Naive thymus-derived CD8-positive, alpha-beta T cell (primary cell): ENCODE measurements at regions not wholly inside any gene's neighbourhood (a gene's known extent, or its start where the extent isn't known, plus 50 kb on each side); places are given as distances from the start of the nearest gene placed in this dataset.

Source experiments
- ATAC-seq, 2 donors: fragments of 150-1000 bp; cut with Tn5 transposase in 1 of 2; sonication (Bioruptor Pico), chemical (Tn5 transposase) in 1 of 2; 1 replicate in 1 of 2; 2 replicates in 1 of 2; pipeline ENCODE4 v1.10.0; 2021; ENCODE audit warnings: mild to moderate bottlenecking in 2 of 2, moderate library complexity in 2 of 2
- POLR2A ChIA-PET: fragments of 350-600 bp; sonication (Branson Sonifier 250); formaldehyde crosslinking; loops from one replicate; lab custom pipeline; 2021; ENCODE audit warnings: antibody characterized with exemption; lab: Charles Lee
- DNase-seq, 10 donors: peaks; one replicate each; pipeline versions ENCODE4 v3.0.0 to v3.0.0-alpha.2; 2020 to 2022
- H3K27ac Mint-ChIP-seq, 10 donors: one replicate each; pipeline ENCODE4 v1.8.0; 2020 to 2022; ENCODE audit warnings: mild to moderate bottlenecking in 10 of 10, mixed read lengths in 10 of 10, moderate library complexity in 4 of 10, inconsistent platforms in 1 of 10
- H3K27me3 Mint-ChIP-seq, 5 donors: one replicate each; pipeline ENCODE4 v1.8.0; 2021 to 2022; ENCODE audit warnings: mixed read lengths in 5 of 5
- H3K36me3 Mint-ChIP-seq, 3 donors: one replicate each; pipeline ENCODE4 v1.8.0; 2020 to 2022; ENCODE audit warnings: mixed read lengths in 3 of 3, mild to moderate bottlenecking in 2 of 3, inconsistent platforms in 1 of 3
- H3K4me1 Mint-ChIP-seq, 4 donors: one replicate each; pipeline ENCODE4 v1.8.0; 2021 to 2022; ENCODE audit warnings: mixed read lengths in 4 of 4
- H3K4me3 Mint-ChIP-seq, 10 donors: one replicate each; pipeline ENCODE4 v1.8.0; 2020 to 2022; ENCODE audit warnings: mild to moderate bottlenecking in 10 of 10, mixed read lengths in 10 of 10, moderate library complexity in 6 of 10, inconsistent platforms in 1 of 10
- H3K9me3 Mint-ChIP-seq, 9 donors: one replicate each; pipeline ENCODE4 v1.8.0; 2020 to 2022; ENCODE audit warnings: mixed read lengths in 9 of 9, mild to moderate bottlenecking in 3 of 9, inconsistent platforms in 1 of 9, moderate library complexity in 1 of 9

DNA sequence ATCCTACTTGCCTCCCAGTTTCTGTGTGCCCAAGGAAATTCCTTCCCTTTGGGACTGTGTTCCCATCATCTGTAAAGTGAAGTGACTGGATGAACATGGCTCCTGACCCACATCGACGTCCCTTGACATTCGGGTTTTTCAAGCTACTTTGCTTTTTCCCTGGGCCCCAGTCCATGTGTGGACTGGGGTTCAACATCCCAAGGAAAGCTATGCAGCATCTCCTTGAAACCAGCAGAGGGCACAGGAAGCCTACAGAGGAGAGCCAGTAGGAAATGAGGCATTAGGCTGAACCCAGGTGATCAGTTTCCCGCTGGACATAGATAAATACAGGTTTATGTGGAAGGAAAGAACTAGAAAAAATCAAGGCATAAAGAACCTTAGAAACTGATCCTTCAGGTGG, 145.1 kb upstream of the ARHGEF9 start:
- Mint-ChIP-seq H3K27me3 (no peaks in the 10 kb centered on the region), H3K4me3 (no peak overlapping the region)
- ATAC-seq, result no peak

DNA sequence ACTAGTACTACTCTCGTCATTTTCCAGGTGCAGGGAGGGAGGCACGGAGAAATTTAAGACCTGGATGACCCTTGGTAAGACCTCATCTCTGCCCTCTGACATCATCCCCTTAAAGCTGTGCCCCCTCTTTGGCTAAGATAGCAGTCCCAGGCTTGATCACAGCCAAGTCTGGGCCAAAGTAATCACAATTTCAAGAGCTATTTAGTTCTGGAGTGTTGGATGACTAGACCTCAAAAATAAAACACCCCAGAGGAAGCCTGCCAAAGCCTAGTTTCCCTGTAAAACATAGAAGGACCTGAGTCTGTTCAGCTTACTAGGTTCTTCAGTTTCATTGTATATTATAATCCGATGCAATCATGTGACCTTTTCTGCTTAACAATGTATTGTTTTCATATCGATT, 144.6 kb upstream of the ARHGEF9 start:
- peaks cover 2 to 7% (median 3%) of the 10 kb centered on the region in 3 donors for H3K36me3 Mint-ChIP-seq
- H3K27me3 Mint-ChIP-seq, result no peaks in the 10 kb centered on the region
- no peak for ATAC-seq
- no peak overlapping the region for H3K27ac Mint-ChIP-seq
- no peak overlapping the region for H3K4me3 Mint-ChIP-seq
- H3K9me3 Mint-ChIP-seq, result peaks cover 0 to 54% (median 7%) of the 10 kb centered on the region in 9 donors
- no peaks in the 10 kb centered on the region for H3K4me1 Mint-ChIP-seq
- DNase-seq, result no peak
- POLR2A ChIA-PET, result no interaction called here

More for the DNA sequence above, 145.1 kb upstream of the ARHGEF9 start:
- Mint-ChIP-seq H3K36me3 (peaks cover 2 to 7% (median 3%) of the 10 kb centered on the region in 3 donors), H3K27ac (no peak overlapping the region), H3K4me1 (no peaks in the 10 kb centered on the region), H3K9me3 (peaks cover 0 to 54% (median 6%) of the 10 kb centered on the region in 9 donors)
- POLR2A ChIA-PET, result no interaction called here
- DNase-seq, result no peak

DNA sequence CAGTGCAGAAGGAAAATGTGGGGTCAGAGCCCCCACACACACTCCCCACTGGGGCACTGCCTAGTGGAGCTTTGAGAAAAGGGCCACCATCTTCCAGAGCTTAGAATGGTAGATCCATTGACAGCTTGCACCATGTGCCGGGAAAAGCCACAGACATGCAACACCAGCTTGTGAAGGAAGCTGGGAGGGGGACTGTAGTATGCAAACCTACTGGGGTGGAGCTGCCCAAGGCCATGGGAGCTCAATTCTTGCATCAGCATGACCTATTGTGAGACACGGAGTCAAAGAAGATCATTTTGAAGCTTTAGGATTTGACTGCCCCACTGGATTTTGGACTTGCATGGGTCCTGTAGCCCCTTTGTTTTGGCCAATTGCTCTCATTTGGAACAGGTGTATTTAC, 142.8 kb upstream of the ARHGEF9 start:
- ATAC-seq (no peak), DNase-seq (no peak)
- POLR2A ChIA-PET, result no interaction called here
- Mint-ChIP-seq H3K36me3 (peaks cover 0 to 7% (median 2%) of the 10 kb centered on the region in 3 donors), H3K27ac (no peak overlapping the region), H3K27me3 (no peaks in the 10 kb centered on the region), H3K4me1 (no peaks in the 10 kb centered on the region), H3K9me3 (peaks cover 0 to 63% (median 8%) of the 10 kb centered on the region in 9 donors), H3K4me3 (no peak overlapping the region)

- H3K27ac Mint-ChIP-seq, result no peak overlapping the region
- H3K4me1 Mint-ChIP-seq, result no peaks in the 10 kb centered on the region
- DNase-seq (no peak), ATAC-seq (no peak)
- peaks cover 0 to 4% (median 3%) of the 10 kb centered on the region in 3 donors for H3K36me3 Mint-ChIP-seq
- no peaks in the 10 kb centered on the region for H3K27me3 Mint-ChIP-seq
- peaks cover 0 to 58% (median 12%) of the 10 kb centered on the region in 9 donors for H3K9me3 Mint-ChIP-seq
- POLR2A ChIA-PET, result no interaction called here
- H3K4me3 Mint-ChIP-seq, result no peak overlapping the region
Observed at GRCh38 chrX:63922221-63922620, 137.2 kb upstream of the ARHGEF9 start.

GRCh38 chrX:63920875-63921274, 135.9 kb upstream of the ARHGEF9 start:
- DNase-seq (no peak), ATAC-seq (no peak)
- Mint-ChIP-seq H3K9me3 (peaks cover 0 to 60% (median 14%) of the 10 kb centered on the region in 9 donors), H3K27ac (no peak overlapping the region), H3K36me3 (peaks cover 0 to 11% (median 3%) of the 10 kb centered on the region in 3 donors), H3K4me3 (no peak overlapping the region), H3K27me3 (no peaks in the 10 kb centered on the region), H3K4me1 (no peaks in the 10 kb centered on the region)
- POLR2A ChIA-PET, result no interaction called here

GRCh38 chrX:63919081-63919480, 134.1 kb upstream of the ARHGEF9 start:
- no peak overlapping the region for H3K4me3 Mint-ChIP-seq
- peaks cover 0 to 55% (median 14%) of the 10 kb centered on the region in 9 donors for H3K9me3 Mint-ChIP-seq
- no peaks in the 10 kb centered on the region for H3K4me1 Mint-ChIP-seq
- DNase-seq (no peak), ATAC-seq (no peak)
- H3K36me3 Mint-ChIP-seq, result peaks cover 0 to 11% (median 3%) of the 10 kb centered on the region in 3 donors
- POLR2A ChIA-PET, result no interaction called here
- no peaks in the 10 kb centered on the region for H3K27me3 Mint-ChIP-seq
- H3K27ac Mint-ChIP-seq, result no peak overlapping the region

GRCh38 chrX:63918611-63919010, 133.6 kb upstream of the ARHGEF9 start:
- ATAC-seq (no peak), DNase-seq (no peak)
- Mint-ChIP-seq H3K4me3 (no peak overlapping the region), H3K9me3 (peaks cover 0 to 52% (median 14%) of the 10 kb centered on the region in 9 donors), H3K27me3 (no peaks in the 10 kb centered on the region), H3K4me1 (no peaks in the 10 kb centered on the region), H3K36me3 (peaks cover 0 to 11% (median 3%) of the 10 kb centered on the region in 3 donors), H3K27ac (no peak overlapping the region)
- POLR2A ChIA-PET, result no interaction called here

DNA sequence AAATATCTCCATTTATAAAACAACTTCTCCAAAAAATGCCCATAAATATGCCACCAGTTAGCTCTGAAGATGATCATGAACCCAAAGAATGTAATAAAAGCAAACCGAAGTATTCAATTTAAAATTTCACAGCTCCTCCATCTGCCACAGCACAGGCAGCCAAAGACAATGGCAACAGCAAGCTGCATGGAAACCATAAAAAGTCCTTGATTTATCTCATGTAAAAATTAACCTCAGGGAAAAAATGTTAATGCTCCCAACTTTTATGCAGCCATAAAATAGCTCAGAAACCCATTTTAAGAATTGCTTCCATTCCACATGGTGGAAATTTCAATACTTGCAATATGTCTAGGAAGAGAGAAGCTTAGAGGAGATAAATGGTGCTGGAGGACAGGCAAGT, 132.3 kb upstream of the ARHGEF9 start:
- POLR2A ChIA-PET, result no interaction called here
- no peaks in the 10 kb centered on the region for H3K4me1 Mint-ChIP-seq
- peaks cover 4 to 56% (median 25%) of the 10 kb centered on the region in 9 donors for H3K9me3 Mint-ChIP-seq
- H3K4me3 Mint-ChIP-seq, result no peak overlapping the region
- H3K36me3 Mint-ChIP-seq, result peaks cover 0 to 18% (median 3%) of the 10 kb centered on the region in 3 donors
- H3K27ac Mint-ChIP-seq, result no peak overlapping the region
- DNase-seq (no peak), ATAC-seq (no peak)
- no peaks in the 10 kb centered on the region for H3K27me3 Mint-ChIP-seq

GRCh38 chrX:63913719-63914118, 128.7 kb upstream of the ARHGEF9 start:
- H3K9me3 Mint-ChIP-seq, result peaks cover 0 to 44% (median 17%) of the 10 kb centered on the region in 9 donors
- no peaks in the 10 kb centered on the region for H3K4me1 Mint-ChIP-seq
- H3K27ac Mint-ChIP-seq, result no peak overlapping the region
- POLR2A ChIA-PET, result no interaction called here
- H3K36me3 Mint-ChIP-seq, result peaks cover 0 to 17% (median 0%) of the 10 kb centered on the region in 3 donors
- DNase-seq, result no peak
- ATAC-seq, result no peak
- no peaks in the 10 kb centered on the region for H3K27me3 Mint-ChIP-seq
- no peak overlapping the region for H3K4me3 Mint-ChIP-seq

GRCh38 chrX:63889001-63889400, 104.0 kb upstream of the ARHGEF9 start:
- ATAC-seq, result no peak
- Mint-ChIP-seq H3K4me3 (no peak overlapping the region), H3K9me3 (peaks cover 3 to 79% (median 29%) of the 10 kb centered on the region in 9 donors), H3K36me3 (peaks cover 0 to 30% (median 2%) of the 10 kb centered on the region in 3 donors), H3K4me1 (no peaks in the 10 kb centered on the region), H3K27ac (no peak overlapping the region), H3K27me3 (no peaks in the 10 kb centered on the region)
- no peak for DNase-seq
- POLR2A ChIA-PET, result no interaction called here

DNA sequence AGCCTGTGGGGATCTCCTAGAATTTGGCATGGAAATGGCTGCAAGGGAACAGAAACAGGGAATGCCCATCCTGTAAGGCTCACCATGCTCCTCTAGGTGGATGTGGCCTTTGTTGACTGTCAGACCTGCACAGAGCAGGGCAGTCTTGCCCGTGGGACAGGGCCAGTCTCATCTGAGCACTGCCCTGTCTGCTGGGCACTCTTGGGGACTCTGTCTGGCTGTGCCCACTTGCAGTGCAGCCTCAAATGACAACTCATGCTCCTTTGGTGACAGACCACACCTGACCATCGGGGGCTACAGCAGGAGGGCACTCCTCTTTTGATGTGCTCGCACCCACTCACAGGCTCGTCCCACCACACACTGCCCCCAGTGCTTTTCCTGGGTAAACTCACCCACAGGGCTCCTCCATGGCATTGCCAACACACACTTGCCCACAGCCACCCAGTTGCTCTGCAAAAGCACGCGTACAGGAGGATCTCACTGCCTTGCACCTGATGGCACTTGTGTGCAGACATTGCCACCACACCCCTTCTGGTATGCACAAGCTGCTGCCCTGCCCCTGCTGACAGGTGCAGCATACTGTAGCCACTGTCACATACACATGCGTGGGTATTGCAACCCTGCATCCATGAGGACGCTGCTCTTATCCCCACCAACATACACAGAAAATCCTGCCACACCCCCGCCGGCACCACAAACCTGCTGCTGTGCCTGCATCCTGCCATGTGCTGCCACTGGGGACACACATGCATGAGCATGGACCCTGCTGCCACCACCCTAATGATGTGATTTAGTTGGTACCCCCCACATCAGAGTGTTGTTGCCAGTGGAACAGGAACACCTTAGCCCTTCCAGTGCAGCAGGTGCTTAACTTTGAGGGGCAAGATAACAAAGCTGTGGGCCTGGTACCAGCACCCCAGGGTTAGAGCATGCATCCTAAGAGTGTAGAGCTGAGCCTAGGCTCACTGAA, 100.1 kb upstream of the ARHGEF9 start:
- ATAC-seq, result no peak
- H3K36me3 Mint-ChIP-seq, result peaks cover 0 to 19% (median 2%) of the 10 kb centered on the region in 3 donors
- no peak overlapping the region for H3K4me3 Mint-ChIP-seq
- peaks cover 0 to 48% (median 12%) of the 10 kb centered on the region in 9 donors for H3K9me3 Mint-ChIP-seq
- no peak overlapping the region for H3K27ac Mint-ChIP-seq
- H3K27me3 Mint-ChIP-seq, result no peaks in the 10 kb centered on the region
- DNase-seq, result no peak
- H3K4me1 Mint-ChIP-seq, result no peaks in the 10 kb centered on the region
- POLR2A ChIA-PET, result no interaction called here

DNA sequence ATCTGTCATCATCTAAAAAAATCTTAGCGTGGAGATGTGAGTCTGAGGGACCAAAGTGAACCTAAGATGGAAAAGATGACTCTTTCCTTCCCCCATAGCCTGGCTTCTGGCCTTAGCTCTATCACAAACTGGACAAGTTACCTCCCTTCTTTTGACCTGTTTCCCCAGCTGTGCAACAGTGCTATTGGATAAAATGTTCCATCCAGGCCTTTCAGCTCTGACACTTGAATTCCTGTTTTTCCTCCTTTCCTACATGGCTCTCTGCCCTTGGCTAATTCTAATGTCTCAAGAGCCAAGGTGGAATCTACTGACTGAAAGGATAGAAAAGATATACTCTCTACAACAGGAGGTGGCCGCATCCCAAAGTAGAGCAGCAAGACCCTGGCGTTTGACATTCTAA, 84.5 kb upstream of the ARHGEF9 start:
- Mint-ChIP-seq H3K4me3 (no peak overlapping the region), H3K36me3 (peaks cover 0 to 5% (median 0%) of the 10 kb centered on the region in 3 donors), H3K4me1 (no peaks in the 10 kb centered on the region), H3K27me3 (peaks cover 0 to 5% (median 0%) of the 10 kb centered on the region in 5 donors), H3K27ac (no peak overlapping the region), H3K9me3 (peaks cover 0 to 13% (median 5%) of the 10 kb centered on the region in 9 donors)
- DNase-seq (no peak), ATAC-seq (no peak)
- POLR2A ChIA-PET, result no interaction called here

DNA sequence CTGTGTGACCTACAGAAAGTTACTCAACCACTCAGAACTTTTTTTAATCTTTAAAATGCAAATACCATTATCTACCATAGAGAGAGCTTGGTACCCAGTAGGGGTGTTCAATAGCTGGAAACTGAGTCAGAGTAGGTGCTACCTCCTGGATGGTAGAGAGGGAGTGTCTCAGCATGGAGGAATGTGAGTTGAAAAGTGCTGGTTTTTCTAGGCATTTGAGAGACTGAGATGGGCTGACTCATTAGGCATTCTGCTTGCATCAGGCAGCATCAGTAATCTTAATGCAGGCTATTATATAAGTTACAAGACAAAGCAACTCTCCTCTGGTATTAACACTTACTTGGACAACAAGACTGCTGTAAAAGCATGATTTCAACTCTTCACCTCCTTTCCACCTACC, 70.9 kb upstream of the ARHGEF9 start:
- Mint-ChIP-seq H3K27ac (no peak overlapping the region), H3K27me3 (no peaks in the 10 kb centered on the region), H3K36me3 (no peaks in the 10 kb centered on the region), H3K4me1 (no peaks in the 10 kb centered on the region), H3K9me3 (peaks cover 0 to 6% (median 0%) of the 10 kb centered on the region in 9 donors), H3K4me3 (no peak overlapping the region)
- ATAC-seq (no peak), DNase-seq (no peak)
- POLR2A ChIA-PET, result no interaction called here
